Keratinocyte (primary cell): ENCODE measurements at regions not wholly inside any gene's neighbourhood (a gene's known extent, or its start where the extent isn't known, plus 50 kb on each side); places are given as distances from the start of the nearest gene placed in this dataset.

Experiments used
- DNase-seq: peaks from one replicate; pipeline ENCODE4 v3.0.0-alpha.2; 2011; ENCODE audit warnings: low read depth, missing footprints, low spot score
- FAIRE-seq: peaks from 2 replicates; lab custom pipeline; 2011; peaks lifted over from hg19 to GRCh38; lab: Jason Lieb, UNC
- H2AFZ ChIP-seq: 2 replicates; pipeline ENCODE4 v1.6.0; 2012; ENCODE audit warnings: low read length, control low read depth, inconsistent platforms; ENCODE audit not compliant: control insufficient read depth
- H3K27ac ChIP-seq: 2 replicates; pipeline ENCODE4 v1.5.1; 2011; ENCODE audit warnings: low read length; ENCODE audit not compliant: control insufficient read depth, insufficient read depth
- H3K27me3 ChIP-seq: 3 replicates; pipeline ENCODE4 v1.6.0; 2011; ENCODE audit warnings: low read length; ENCODE audit not compliant: control insufficient read depth, insufficient read depth; ENCODE audit errors: extremely low read depth
- H3K36me3 ChIP-seq, 2 experiments: 2 replicates in 1 of 2; 3 replicates in 1 of 2; pipeline ENCODE4 v1.5.1; 2011; ENCODE audit warnings: low read length in 2 of 2, mild to moderate bottlenecking in 1 of 2; ENCODE audit not compliant: control insufficient read depth in 2 of 2, insufficient read depth in 2 of 2; ENCODE audit errors: extremely low read depth in 1 of 2
- H3K4me1 ChIP-seq: 3 replicates; pipeline ENCODE4 v1.5.1; 2011; ENCODE audit warnings: low read length; ENCODE audit not compliant: control insufficient read depth, insufficient read depth; ENCODE audit errors: extremely low read depth
- H3K4me2 ChIP-seq: 3 replicates; pipeline ENCODE4 v1.6.0; 2011; ENCODE audit warnings: low read depth, low read length; ENCODE audit not compliant: control insufficient read depth, insufficient read depth; ENCODE audit errors: extremely low read depth
- H3K4me3 ChIP-seq, 3 experiments: fragments of 200-600 bp in 1 of 3; sonication (generic) in 1 of 3; 2 replicates in 2 of 3; 3 replicates in 1 of 3; pipeline ENCODE4 v1.5.1; 2011 to 2016; ENCODE audit warnings: low read length in 3 of 3, mild to moderate bottlenecking in 3 of 3, control low read depth in 2 of 3, inconsistent platforms in 1 of 3, low read depth in 1 of 3, mixed read lengths in 1 of 3, mixed run types in 1 of 3, moderate library complexity in 1 of 3; ENCODE audit not compliant: control insufficient read depth in 2 of 3, insufficient read depth in 2 of 3; ENCODE audit errors: extremely low read depth in 1 of 3
- H3K79me2 ChIP-seq: 2 replicates; pipeline ENCODE4 v1.6.0; 2012; ENCODE audit warnings: low read length; ENCODE audit not compliant: control insufficient read depth, insufficient read depth
- H3K9ac ChIP-seq: 3 replicates; pipeline ENCODE4 v1.6.0; 2011; ENCODE audit warnings: low read length; ENCODE audit not compliant: control insufficient read depth, insufficient read depth; ENCODE audit errors: extremely low read depth
- H3K9me1 ChIP-seq: 3 replicates; pipeline ENCODE4 v1.6.0; 2011; ENCODE audit warnings: low read length; ENCODE audit not compliant: control insufficient read depth, insufficient read depth; ENCODE audit errors: extremely low read depth
- H3K9me3 ChIP-seq: 2 replicates; pipeline ENCODE4 v1.5.1; 2012; ENCODE audit warnings: low read depth, low read length; ENCODE audit not compliant: control insufficient read depth
- H4K20me1 ChIP-seq: 3 replicates; pipeline ENCODE4 v1.6.0; 2011; ENCODE audit warnings: low read length; ENCODE audit not compliant: control insufficient read depth, insufficient read depth; ENCODE audit errors: extremely low read depth
- CTCF ChIP-seq, 3 experiments: IDR thresholded peaks in 1 of 3; conservative IDR thresholded peaks in 1 of 3; optimal IDR thresholded peaks in 1 of 3; 2 replicates in 2 of 3; 3 replicates in 1 of 3; pipeline versions ENCODE3 to v1.5.1; 2011; ENCODE audit warnings: low read length in 3 of 3, mild to moderate bottlenecking in 3 of 3, moderate library complexity in 2 of 3, control low read depth in 1 of 3, inconsistent platforms in 1 of 3; ENCODE audit not compliant: insufficient read depth in 2 of 3; ENCODE audit errors: extremely low read depth in 1 of 3
- EZH2 ChIP-seq: IDR thresholded peaks from one replicate; pipeline ENCODE4 v1.6.1; 2012; ENCODE audit warnings: inconsistent platforms, mild to moderate bottlenecking, low read length, moderate library complexity
- dilution Hi-C: fragments of 300-500 bp; cut with MboI; formaldehyde crosslinking; loops from one replicate; pipeline ENCODE4 v1.7.0; 2020; ENCODE audit warnings: low sequenced_read_pairs; ENCODE audit not compliant: extremely low pct_ligation_motif_present

GRCh38 chr15:70293138-70293537 is 195.4 kb upstream of the TLE3 start:
- no peak for DNase-seq
- dilution Hi-C loops = no loop called here

GRCh38 chr15:70292076-70292760 is 194.5 kb upstream of the TLE3 start:
- H3K27ac ChIP-seq = no peak overlapping the region
- H2AFZ ChIP-seq = no peak overlapping the region
- H3K27me3 ChIP-seq = peaks cover 23% of the 10 kb centered on the region
- no peak overlapping the region for H3K4me3 ChIP-seq
- no peaks in the 10 kb centered on the region for H3K4me1 ChIP-seq
- no peak for FAIRE-seq
- H3K9me1 ChIP-seq = no peaks in the 10 kb centered on the region
- H4K20me1 ChIP-seq = no peaks in the 10 kb centered on the region
- H3K9me3 ChIP-seq = no peaks in the 10 kb centered on the region
- H3K36me3 ChIP-seq = no peaks in the 10 kb centered on the region
- no peak for DNase-seq
- H3K9ac ChIP-seq = no peak overlapping the region
- H3K4me2 ChIP-seq = no peak overlapping the region
- TF ChIP-seq EZH2 = no peak
- TF ChIP-seq CTCF (optimal IDR thresholded peaks at IDR 0.05 in 1 of 3, IDR thresholded peaks at IDR 0.05 in 1 of 3, conservative IDR thresholded peaks at IDR 0.05 in 1 of 3; ENCODE audit: extremely low read depth in 1 of 3, insufficient read depth in 2 of 3, low read length in 3 of 3) = no peak
- dilution Hi-C loops = no loop called here
- H3K79me2 ChIP-seq = no peaks in the 10 kb centered on the region

More at GRCh38 chr15:70293138-70293537, 195.4 kb upstream of the TLE3 start:
- no peak overlapping the region for H3K4me2 ChIP-seq
- no peaks in the 10 kb centered on the region for H3K4me1 ChIP-seq
- no peaks in the 10 kb centered on the region for H3K9me1 ChIP-seq
- H3K36me3 ChIP-seq = no peaks in the 10 kb centered on the region
- H2AFZ ChIP-seq = no peak overlapping the region
- H3K27ac ChIP-seq = no peak overlapping the region
- peaks cover 23% of the 10 kb centered on the region for H3K27me3 ChIP-seq
- H3K79me2 ChIP-seq = no peaks in the 10 kb centered on the region
- no peak overlapping the region for H3K9ac ChIP-seq
- no peak overlapping the region for H3K4me3 ChIP-seq
- FAIRE-seq = no peak
- H3K9me3 ChIP-seq = no peaks in the 10 kb centered on the region
- TF ChIP-seq CTCF (optimal IDR thresholded peaks at IDR 0.05 in 1 of 3, IDR thresholded peaks at IDR 0.05 in 1 of 3, conservative IDR thresholded peaks at IDR 0.05 in 1 of 3; ENCODE audit: extremely low read depth in 1 of 3, insufficient read depth in 2 of 3, low read length in 3 of 3) = no peak
- no peak for TF ChIP-seq EZH2
- H4K20me1 ChIP-seq = no peaks in the 10 kb centered on the region
